A673 (cell line): ENCODE measurements at regions not wholly inside any gene's neighbourhood (a gene's known extent, or its start where the extent isn't known, plus 50 kb on each side); places are given as distances from the start of the nearest gene placed in this dataset.

Experiments used
- BruUV-seq: library from RNA; stranded (reverse); fragments of 400-500 nt; replicated peaks from 2 replicates; lab custom pipeline; 2021; lab: Mats Ljungman, UMichigan
- CTCF ChIA-PET: fragments of 300-600 bp; sonication (Branson Sonifier 250); formaldehyde crosslinking; loops from one replicate; lab custom pipeline; 2022; ENCODE audit warnings: antibody characterized with exemption; lab: Charles Lee
- POLR2A ChIA-PET: fragments of 300-600 bp; sonication (Branson Sonifier 250); formaldehyde crosslinking; loops from one replicate; lab custom pipeline; 2022; ENCODE audit warnings: antibody characterized with exemption; ENCODE audit not compliant: low non-redundant PET; lab: Charles Lee
- DNase-seq: peaks from one replicate; pipeline ENCODE4 v3.0.0-alpha.2; 2015; ENCODE audit warnings: low spot score
- H3K27ac ChIP-seq: fragments of 200-600 bp; sonication (generic); 2 replicates; pipeline ENCODE4 v1.5.1; 2016; ENCODE audit warnings: mixed run types, low read depth, mild to moderate bottlenecking, mixed read lengths, antibody characterized with exemption, low read length; ENCODE audit not compliant: poor library complexity, severe bottlenecking
- H3K27me3 ChIP-seq: fragments of 200-600 bp; sonication (generic); replicated peaks from 2 replicates; pipeline ENCODE4 v1.6.1; 2017; ENCODE audit warnings: mixed run types, low read depth, mild to moderate bottlenecking, mixed read lengths, antibody characterized with exemption, low read length; ENCODE audit not compliant: insufficient read depth, poor library complexity
- H3K36me3 ChIP-seq: fragments of 200-600 bp; sonication (generic); 2 replicates; pipeline ENCODE4 v1.6.1; 2016; ENCODE audit warnings: mixed run types, mild to moderate bottlenecking, mixed read lengths, antibody characterized with exemption, low read length; ENCODE audit not compliant: insufficient read depth, poor library complexity, severe bottlenecking
- H3K4me1 ChIP-seq: fragments of 200-600 bp; sonication (generic); 2 replicates; pipeline ENCODE4 v1.6.1; 2017; ENCODE audit warnings: mixed run types, mild to moderate bottlenecking, mixed read lengths, antibody characterized with exemption, low read length; ENCODE audit not compliant: insufficient read depth, poor library complexity, severe bottlenecking
- H3K4me3 ChIP-seq: fragments of 200-600 bp; sonication (generic); 2 replicates; pipeline ENCODE4 v1.5.1; 2016; ENCODE audit warnings: low read depth, mixed run types, mild to moderate bottlenecking, mixed read lengths, low read length; ENCODE audit not compliant: poor library complexity, severe bottlenecking
- H3K9me3 ChIP-seq: fragments of 200-600 bp; sonication (generic); 2 replicates; pipeline ENCODE4 v1.6.1; 2016; ENCODE audit warnings: mixed run types, low read depth, mild to moderate bottlenecking, mixed read lengths, antibody characterized with exemption, low read length; ENCODE audit not compliant: poor library complexity, severe bottlenecking
- CTCF ChIP-seq: fragments of 300-800, 200-600 bp; sonication (generic); conservative IDR thresholded peaks from 2 replicates; pipeline ENCODE4 v1.5.1; 2017; ENCODE audit warnings: low read depth, mild to moderate bottlenecking, antibody characterized with exemption, low read length, moderate library complexity, mixed read lengths
- EZH2 ChIP-seq: fragments of 200-600 bp; sonication (generic); IDR thresholded peaks from 2 replicates; pipeline ENCODE4 v1.6.1; 2017; ENCODE audit warnings: borderline replicate concordance, low read depth, mild to moderate bottlenecking, mixed read lengths, antibody characterized with exemption, low read length; ENCODE audit not compliant: poor library complexity, severe bottlenecking
- intact Hi-C: fragments of 100-400 bp; cut with micrococcal nuclease; formaldehyde crosslinking; loops from one replicate; pipeline ENCODE4 v1.10.0; 2022; ENCODE audit not compliant: unreplicated experiment

DNA sequence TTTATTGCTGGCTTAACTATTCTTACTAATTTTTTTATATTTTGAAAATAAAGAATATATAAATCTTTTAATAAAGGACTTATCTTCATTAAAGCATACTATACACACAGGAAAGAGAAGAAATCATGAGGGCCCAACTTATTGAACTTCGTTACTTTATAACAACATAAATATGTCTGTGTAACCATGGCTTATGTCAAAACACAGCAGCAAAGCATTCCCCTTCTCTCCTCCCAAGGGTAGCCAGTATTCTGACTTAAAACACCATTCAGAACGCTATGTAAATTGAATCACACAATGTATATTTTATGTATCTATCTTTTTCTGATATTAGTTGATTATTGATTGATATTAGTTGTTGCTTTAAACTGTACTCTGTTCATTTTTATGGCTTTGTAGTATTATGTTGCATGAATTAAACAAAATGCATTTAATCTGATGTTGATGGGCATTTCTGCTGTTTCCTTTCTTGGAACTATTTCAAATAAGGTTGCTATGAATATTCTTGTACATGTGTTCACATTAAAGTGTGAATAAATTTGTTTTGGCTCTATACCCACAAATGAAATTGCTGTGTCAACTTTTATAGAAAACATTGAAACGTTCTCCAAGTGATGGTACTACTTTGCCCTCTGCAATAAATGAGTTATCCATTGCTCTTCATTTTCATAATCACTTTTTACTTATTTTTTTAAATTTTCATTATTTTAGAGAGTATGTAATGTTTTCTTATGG, 188.7 kb downstream of the RND3 start:
- ChIA-PET POLR2A (no interaction called here), CTCF (no interaction called here)
- H3K36me3 ChIP-seq = no peaks in the 10 kb centered on the region
- H3K4me1 ChIP-seq = no peaks in the 10 kb centered on the region
- no peak for TF ChIP-seq CTCF
- no peak for TF ChIP-seq EZH2
- peaks cover 8% of the 10 kb centered on the region for H3K9me3 ChIP-seq
- intact Hi-C loops = no loop called here
- H3K27ac ChIP-seq = no peak overlapping the region
- no peak for DNase-seq
- no peaks in the 10 kb centered on the region for H3K27me3 ChIP-seq
- BruUV-seq = no TSS peak
- no peak overlapping the region for H3K4me3 ChIP-seq

GRCh38 chr2:150296770-150297546, 190.5 kb downstream of the RND3 start:
- BruUV-seq = no TSS peak
- CTCF ChIA-PET = no interaction called here
- Histone ChIP-seq H3K27ac (no peak overlapping the region), H3K4me3 (no peak overlapping the region), H3K27me3 (no peaks in the 10 kb centered on the region), H3K36me3 (no peaks in the 10 kb centered on the region), H3K9me3 (no peaks in the 10 kb centered on the region), H3K4me1 (no peaks in the 10 kb centered on the region)
- intact Hi-C loops = no loop called here
- TF ChIP-seq EZH2 = no peak
- TF ChIP-seq CTCF = no peak
- POLR2A ChIA-PET = no interaction called here
- DNase-seq = no peak

GRCh38 chr2:150295544-150295943, 191.9 kb downstream of the RND3 start:
- intact Hi-C loops = no loop called here
- no peak for TF ChIP-seq EZH2
- no peak for TF ChIP-seq CTCF
- POLR2A ChIA-PET = no interaction called here

More at GRCh38 chr2:150295544-150295943, 191.9 kb downstream of the RND3 start:
- CTCF ChIA-PET = no interaction called here
- no TSS peak for BruUV-seq
- no peak overlapping the region for H3K27ac ChIP-seq
- H3K4me1 ChIP-seq = no peaks in the 10 kb centered on the region
- H3K36me3 ChIP-seq = no peaks in the 10 kb centered on the region
- H3K4me3 ChIP-seq = no peak overlapping the region
- H3K27me3 ChIP-seq = no peaks in the 10 kb centered on the region
- no peaks in the 10 kb centered on the region for H3K9me3 ChIP-seq
- no peak for DNase-seq
